ENCODE measurements at regions not wholly inside any gene's neighbourhood (a gene's known extent, or its start where the extent isn't known, plus 50 kb on each side); places are given as distances from the start of the nearest gene placed in this dataset.

DNA sequence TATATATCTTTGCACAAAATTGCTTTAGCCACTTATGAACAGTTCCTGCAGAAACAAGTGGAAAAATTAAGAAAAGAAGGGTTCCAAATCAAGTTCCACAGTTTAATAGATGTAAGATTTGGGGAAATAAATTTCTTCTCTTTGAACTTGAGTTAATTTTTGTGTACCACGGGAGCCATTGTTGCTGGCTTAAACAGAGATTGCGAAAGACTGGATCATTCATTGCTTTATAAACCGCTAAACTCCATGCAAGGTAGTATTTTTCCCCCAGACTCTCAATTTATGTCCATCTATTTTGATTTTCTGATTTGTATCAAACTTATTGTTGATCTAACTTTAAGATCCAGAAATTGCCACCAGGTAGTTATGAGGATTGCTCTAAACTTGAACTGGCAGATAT, 246.1 kb upstream of the ADGRL4 start:
- Histone ChIP-seq H4K20me1 (ENCODE audit: insufficient read depth, low read length) (no peaks in the 10 kb centered on the region), H3K9me2 (replicated peaks; ENCODE audit: insufficient read depth, low read length) (no peaks in the 10 kb centered on the region), H3F3A (ENCODE audit: insufficient read depth, low read length) (no peaks in the 10 kb centered on the region), H3K9me3 (replicated peaks; ENCODE audit: insufficient read depth, low read length) (no peaks in the 10 kb centered on the region), H3K4me1 (ENCODE audit: low read length) (no peaks in the 10 kb centered on the region), H3K36me3 (replicated peaks; ENCODE audit: insufficient read depth, low read length) (no peaks in the 10 kb centered on the region), H3K9ac (ENCODE audit: low read length) (no peak overlapping the region), H2AFZ (ENCODE audit: low read length) (no peak overlapping the region), H3K4me3 (ENCODE audit: low read length) (no peak overlapping the region), H3K4me2 (ENCODE audit: low read depth, low read length) (no peak overlapping the region), H3K27ac (ENCODE audit: low read length) (no peak overlapping the region), H3K79me2 (ENCODE audit: low read length) (no peaks in the 10 kb centered on the region), H3K27me3 (replicated peaks; ENCODE audit: insufficient read depth, low read length) (no peaks in the 10 kb centered on the region)
- TF ChIP-seq, protein P1, sequence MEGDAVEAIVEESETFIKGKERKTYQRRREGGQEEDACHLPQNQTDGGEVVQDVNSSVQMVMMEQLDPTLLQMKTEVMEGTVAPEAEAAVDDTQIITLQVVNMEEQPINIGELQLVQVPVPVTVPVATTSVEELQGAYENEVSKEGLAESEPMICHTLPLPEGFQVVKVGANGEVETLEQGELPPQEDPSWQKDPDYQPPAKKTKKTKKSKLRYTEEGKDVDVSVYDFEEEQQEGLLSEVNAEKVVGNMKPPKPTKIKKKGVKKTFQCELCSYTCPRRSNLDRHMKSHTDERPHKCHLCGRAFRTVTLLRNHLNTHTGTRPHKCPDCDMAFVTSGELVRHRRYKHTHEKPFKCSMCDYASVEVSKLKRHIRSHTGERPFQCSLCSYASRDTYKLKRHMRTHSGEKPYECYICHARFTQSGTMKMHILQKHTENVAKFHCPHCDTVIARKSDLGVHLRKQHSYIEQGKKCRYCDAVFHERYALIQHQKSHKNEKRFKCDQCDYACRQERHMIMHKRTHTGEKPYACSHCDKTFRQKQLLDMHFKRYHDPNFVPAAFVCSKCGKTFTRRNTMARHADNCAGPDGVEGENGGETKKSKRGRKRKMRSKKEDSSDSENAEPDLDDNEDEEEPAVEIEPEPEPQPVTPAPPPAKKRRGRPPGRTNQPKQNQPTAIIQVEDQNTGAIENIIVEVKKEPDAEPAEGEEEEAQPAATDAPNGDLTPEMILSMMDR (IDR thresholded peaks at IDR 0.05; ENCODE audit: low read length) = no peak
- no peak for TF ChIP-seq EZH2 (optimal IDR thresholded peaks at IDR 0.05; ENCODE audit: low read depth, low read length)
- DNase-seq = no peak

DNA sequence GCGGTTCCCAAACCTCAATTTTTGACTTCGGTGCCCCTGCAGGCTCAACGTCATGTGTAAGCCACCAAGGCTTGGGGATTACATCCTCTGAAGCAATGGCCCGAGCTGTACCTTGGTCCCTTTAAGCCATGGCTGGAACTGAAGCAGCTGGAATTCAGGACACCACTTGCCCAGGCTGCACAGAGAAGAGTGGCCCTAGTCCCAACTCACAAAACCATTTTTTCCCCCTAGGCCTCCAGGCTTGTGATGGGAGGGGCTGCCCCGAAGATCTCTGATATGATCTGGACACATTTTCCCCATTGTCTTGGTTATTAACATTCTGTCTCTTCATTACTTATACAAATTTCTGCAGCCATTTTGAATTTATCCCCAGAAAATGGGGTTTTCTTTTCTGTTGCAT, 233.3 kb upstream of the ADGRL4 start:
- Histone ChIP-seq H2AFZ (ENCODE audit: low read length) (no peak overlapping the region), H3K9ac (ENCODE audit: low read length) (no peak overlapping the region), H3K4me1 (ENCODE audit: low read length) (no peaks in the 10 kb centered on the region), H4K20me1 (ENCODE audit: insufficient read depth, low read length) (no peaks in the 10 kb centered on the region), H3K36me3 (replicated peaks; ENCODE audit: insufficient read depth, low read length) (no peaks in the 10 kb centered on the region), H3K4me3 (ENCODE audit: low read length) (no peak overlapping the region), H3K27ac (ENCODE audit: low read length) (no peak overlapping the region), H3K27me3 (replicated peaks; ENCODE audit: insufficient read depth, low read length) (no peaks in the 10 kb centered on the region), H3F3A (ENCODE audit: insufficient read depth, low read length) (no peaks in the 10 kb centered on the region), H3K4me2 (ENCODE audit: low read depth, low read length) (no peak overlapping the region), H3K9me3 (replicated peaks; ENCODE audit: insufficient read depth, low read length) (no peaks in the 10 kb centered on the region), H3K9me2 (replicated peaks; ENCODE audit: insufficient read depth, low read length) (no peaks in the 10 kb centered on the region), H3K79me2 (ENCODE audit: low read length) (no peaks in the 10 kb centered on the region)
- TF ChIP-seq, protein P1 (IDR thresholded peaks at IDR 0.05; ENCODE audit: low read length) = no peak
- TF ChIP-seq EZH2phosphoT487 (IDR thresholded peaks at IDR 0.05; ENCODE audit: low read length) (no peak), EZH2 (optimal IDR thresholded peaks at IDR 0.05; ENCODE audit: low read depth, low read length) (no peak)
- DNase-seq = no peak

DNA sequence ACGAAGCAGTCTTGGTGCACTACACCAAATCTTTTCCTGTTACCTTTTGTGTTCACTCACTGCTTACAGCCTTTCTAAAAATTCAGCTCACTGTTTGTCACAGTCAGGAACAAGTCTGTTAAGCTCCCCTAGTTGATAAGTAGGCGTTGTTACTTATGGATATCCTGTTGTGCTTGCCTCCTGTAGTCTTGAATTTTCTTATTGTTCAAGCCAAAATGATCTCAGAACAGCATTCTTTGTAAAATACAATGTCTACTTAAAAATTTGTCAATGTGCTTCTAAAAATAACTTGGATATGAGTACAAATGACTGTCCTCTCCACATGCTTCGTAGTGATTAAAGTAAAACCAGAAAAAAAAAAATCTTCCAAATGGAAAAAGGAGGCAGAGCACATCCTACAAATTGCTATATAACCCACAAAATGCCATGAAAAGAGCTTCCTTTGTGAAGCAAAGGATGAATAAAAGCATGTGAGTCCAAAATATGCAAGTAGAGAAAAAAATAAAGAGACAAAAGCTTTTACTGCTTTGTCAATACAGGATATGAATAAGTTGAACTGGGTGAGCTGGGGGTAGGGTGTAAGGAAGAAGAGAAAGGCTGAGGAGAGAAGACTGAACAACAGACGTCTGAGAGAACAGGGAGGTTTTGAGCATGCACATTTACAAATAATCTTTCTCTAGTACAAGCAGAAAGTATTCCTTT, 228.9 kb upstream of the ADGRL4 start:
- Histone ChIP-seq H3K9me2 (replicated peaks; ENCODE audit: insufficient read depth, low read length) (no peaks in the 10 kb centered on the region), H4K20me1 (ENCODE audit: insufficient read depth, low read length) (no peaks in the 10 kb centered on the region), H3K79me2 (ENCODE audit: low read length) (no peaks in the 10 kb centered on the region), H3K9me3 (replicated peaks; ENCODE audit: insufficient read depth, low read length) (no peaks in the 10 kb centered on the region), H3K27me3 (replicated peaks; ENCODE audit: insufficient read depth, low read length) (no peaks in the 10 kb centered on the region), H3K4me3 (ENCODE audit: low read length) (no peak overlapping the region), H3K9ac (ENCODE audit: low read length) (no peak overlapping the region), H3F3A (ENCODE audit: insufficient read depth, low read length) (no peaks in the 10 kb centered on the region), H3K4me1 (ENCODE audit: low read length) (no peaks in the 10 kb centered on the region), H3K4me2 (ENCODE audit: low read depth, low read length) (no peak overlapping the region), H3K27ac (ENCODE audit: low read length) (no peak overlapping the region), H2AFZ (ENCODE audit: low read length) (no peak overlapping the region), H3K36me3 (replicated peaks; ENCODE audit: insufficient read depth, low read length) (no peaks in the 10 kb centered on the region)
- no peak for DNase-seq
- TF ChIP-seq, protein P1 (IDR thresholded peaks at IDR 0.05; ENCODE audit: low read length) = no peak
- TF ChIP-seq EZH2phosphoT487 (IDR thresholded peaks at IDR 0.05; ENCODE audit: low read length) (no peak), EZH2 (optimal IDR thresholded peaks at IDR 0.05; ENCODE audit: low read depth, low read length) (no peak)

Data from MM.1S (cell line).